HepG2 (cell line): ENCODE measurements at regions not wholly inside any gene's neighbourhood (a gene's known extent, or its start where the extent isn't known, plus 50 kb on each side); places are given as distances from the start of the nearest gene placed in this dataset.

Source experiments
- ATAC-seq: fragments of 200-7000 bp; cut with Tn5 transposase; 3 replicates; pipeline ENCODE4 v1.9.1; 2020; ENCODE audit warnings: mild to moderate bottlenecking, moderate library complexity
- BruUV-seq: library from RNA; stranded (reverse); fragments of 400-500 nt; replicated peaks from 2 replicates; lab custom pipeline; 2021; lab: Mats Ljungman, UMichigan
- CTCF ChIA-PET: fragments of 300-600 bp; formaldehyde crosslinking; extraction: SDS; loops from one replicate; lab custom pipeline; 2021; ENCODE audit warnings: low total read pairs, inconsistent platforms, low intra/inter-chr PET ratio; lab: Yijun Ruan, JAX
- POLR2A ChIA-PET: fragments of 350-600 bp; sonication (Branson Sonifier 250); formaldehyde crosslinking; loops from one replicate; lab custom pipeline; 2020; ENCODE audit warnings: antibody characterized with exemption, inconsistent platforms; lab: Yijun Ruan, JAX
- DNase-seq: peaks from one replicate; pipeline ENCODE4 v3.0.0-alpha.2; 2015; ENCODE audit warnings: low spot score
- FAIRE-seq: peaks from 3 replicates; lab custom pipeline; 2011; peaks lifted over from hg19 to GRCh38; lab: Jason Lieb, UNC
- H2AFZ ChIP-seq: one replicate; pipeline ENCODE4 v1.6.1; 2011; ENCODE audit warnings: low read length, inconsistent platforms
- H3K27ac ChIP-seq: fragments of 300-600 bp; 3 replicates; pipeline ENCODE4 v1.8.0; 2011; ENCODE audit warnings: mixed run types, mild to moderate bottlenecking, mixed read lengths, low read length, inconsistent platforms; ENCODE audit not compliant: insufficient read depth; ENCODE audit errors: extremely low read length
- H3K27me3 ChIP-seq, 2 experiments: fragments of 200-600 bp in 1 of 2; 2 replicates in 1 of 2; 3 replicates in 1 of 2; pipeline versions ENCODE4 v1.6.0 to v1.8.0; 2011; ENCODE audit warnings: low read length in 2 of 2, mild to moderate bottlenecking in 2 of 2, moderate library complexity in 2 of 2, inconsistent platforms in 1 of 2; ENCODE audit not compliant: insufficient read depth in 2 of 2, control insufficient read depth in 1 of 2
- H3K36me3 ChIP-seq, 2 experiments: fragments of 200-600 bp in 1 of 2; replicated peaks in 1 of 2; 2 replicates in 1 of 2; 3 replicates in 1 of 2; pipeline versions ENCODE4 v1.5.1 to v1.8.0; 2011; ENCODE audit warnings: low read length in 2 of 2, inconsistent platforms in 1 of 2; ENCODE audit not compliant: insufficient read depth in 2 of 2, control insufficient read depth in 1 of 2
- H3K4me1 ChIP-seq: 2 replicates; pipeline ENCODE4 v1.5.1; 2012; ENCODE audit warnings: low read length, inconsistent platforms; ENCODE audit not compliant: insufficient read depth
- H3K4me2 ChIP-seq: 2 replicates; pipeline ENCODE4 v1.6.0; 2011; ENCODE audit warnings: low read depth, low read length, inconsistent platforms
- H3K4me3 ChIP-seq, 3 experiments: fragments of 200-600 bp in 1 of 3; sonication (generic), shearing (Covaris generic) in 1 of 3; replicated peaks in 1 of 3; 2 replicates each; pipeline ENCODE4 v1.5.1; 2011 to 2016; ENCODE audit warnings: low read length in 3 of 3, inconsistent platforms in 2 of 3, low read depth in 2 of 3, mild to moderate bottlenecking in 2 of 3, control low read depth in 1 of 3, mixed read lengths in 1 of 3; ENCODE audit not compliant: insufficient read depth in 1 of 3
- H3K79me2 ChIP-seq: one replicate; pipeline ENCODE4 v1.6.1; 2011; ENCODE audit warnings: low read length, inconsistent platforms; ENCODE audit not compliant: insufficient read depth
- H3K9ac ChIP-seq: 2 replicates; pipeline ENCODE4 v1.6.0; 2011; ENCODE audit warnings: mild to moderate bottlenecking, low read depth, low read length, inconsistent platforms; ENCODE audit not compliant: insufficient read depth
- H3K9me3 ChIP-seq: 2 replicates; pipeline ENCODE4 v1.5.1; 2012; ENCODE audit warnings: mild to moderate bottlenecking, low read length
- H4K20me1 ChIP-seq: 2 replicates; pipeline ENCODE4 v1.6.0; 2011; ENCODE audit warnings: inconsistent platforms, mild to moderate bottlenecking, low read length, moderate library complexity; ENCODE audit not compliant: insufficient read depth
- FOSL2 ChIP-seq: sonication (generic); formaldehyde crosslinking; IDR thresholded peaks from 2 replicates; pipeline ENCODE4 v1.4.0; 2020; ENCODE audit warnings: missing genetic modification reagents
- HNRNPK ChIP-seq: fragments of 200-400 bp; formaldehyde crosslinking; IDR thresholded peaks from 2 replicates; pipeline ENCODE4 v1.6.1; 2018; ENCODE audit warnings: low read length, low read depth, moderate library complexity, mild to moderate bottlenecking; ENCODE audit not compliant: poor library complexity, severe bottlenecking
- KDM6A ChIP-seq: IDR thresholded peaks from 2 replicates; pipeline ENCODE4 v1.6.1; 2016; ENCODE audit warnings: low read depth
- NFE2L2 ChIP-seq: fragments of 150-350 bp; IDR thresholded peaks from 2 replicates; pipeline ENCODE4 v1.6.1; 2014; ENCODE audit warnings: low read length
- RARA ChIP-seq: IDR thresholded peaks from 2 replicates; pipeline ENCODE4 v1.6.1; 2016; ENCODE audit warnings: missing genetic modification reagents, missing compliant biosample characterization
- SALL1 ChIP-seq: sonication (generic); formaldehyde crosslinking; IDR thresholded peaks from 2 replicates; pipeline ENCODE4 v1.8.0; 2022; ENCODE audit warnings: mild to moderate bottlenecking, missing genetic modification reagents
- SCMH1 ChIP-seq: sonication (generic); formaldehyde crosslinking; IDR thresholded peaks from 2 replicates; pipeline ENCODE4 v1.9.0; 2021; ENCODE audit warnings: missing genetic modification reagents, mild to moderate bottlenecking, borderline replicate concordance
- SNAI1 ChIP-seq: sonication (generic); formaldehyde crosslinking; IDR thresholded peaks from 2 replicates; pipeline ENCODE4 v1.5.0; 2020; ENCODE audit warnings: mild to moderate bottlenecking, missing genetic modification reagents, borderline replicate concordance
- ZNF12 ChIP-seq: sonication (generic); formaldehyde crosslinking; IDR thresholded peaks from 2 replicates; pipeline ENCODE4 v1.5.0; 2020; ENCODE audit warnings: missing genetic modification reagents
- ZNF225 ChIP-seq: sonication (generic); formaldehyde crosslinking; IDR thresholded peaks from 2 replicates; pipeline ENCODE4 v1.4.0; 2020; ENCODE audit warnings: mild to moderate bottlenecking, missing genetic modification reagents
- ZNF30 ChIP-seq: sonication (generic); formaldehyde crosslinking; IDR thresholded peaks from 2 replicates; pipeline ENCODE4 v1.5.0; 2020; ENCODE audit warnings: mild to moderate bottlenecking, missing genetic modification reagents
- ZNF44 ChIP-seq: sonication (generic); formaldehyde crosslinking; IDR thresholded peaks from 2 replicates; pipeline ENCODE4 v1.5.1; 2020; ENCODE audit warnings: mild to moderate bottlenecking, missing genetic modification reagents
- ZNF441 ChIP-seq: sonication (generic); formaldehyde crosslinking; IDR thresholded peaks from 2 replicates; pipeline ENCODE4 v1.7.0; 2021; ENCODE audit warnings: missing genetic modification reagents, borderline replicate concordance
- ZNF839 ChIP-seq: sonication (generic); formaldehyde crosslinking; IDR thresholded peaks from 2 replicates; pipeline ENCODE4 v1.4.0; 2020; ENCODE audit warnings: missing genetic modification reagents, mild to moderate bottlenecking, borderline replicate concordance
- WGBS: methylation state at CpG from one replicate; pipeline ENCODE4 v1.1.6; 2017; ENCODE audit warnings: low lambda C conversion rate; 5-methylcytosine and 5-hydroxymethylcytosine counted together
- in situ Hi-C: cut with HindIII; loops from 2 replicates; pipeline ENCODE4 v1.10.0; 2017; ENCODE audit warnings: low pct_unique_long_range_greater_than_20kb; ENCODE audit not compliant: extremely low pct_ligation_motif_present
- intact Hi-C: fragments of 100-400 bp; cut with micrococcal nuclease; formaldehyde crosslinking; loops from one replicate; pipeline ENCODE4 v1.10.0; 2022; ENCODE audit not compliant: unreplicated experiment
- TF ChIP-seq, protein P1 (sequence below): sonication (generic); formaldehyde crosslinking; IDR thresholded peaks from 2 replicates; pipeline ENCODE4 v1.4.0; 2020; ENCODE audit warnings: missing genetic modification reagents
- TF ChIP-seq, protein P2 (sequence below): sonication (generic); formaldehyde crosslinking; IDR thresholded peaks from 2 replicates; pipeline ENCODE4 v1.9.0; 2021; ENCODE audit warnings: missing genetic modification reagents, mild to moderate bottlenecking, borderline replicate concordance
- TF ChIP-seq, protein P3 (sequence below): sonication (generic); formaldehyde crosslinking; IDR thresholded peaks from 2 replicates; pipeline ENCODE4 v1.5.0; 2020; ENCODE audit warnings: mild to moderate bottlenecking, missing genetic modification reagents, moderate library complexity

DNA sequence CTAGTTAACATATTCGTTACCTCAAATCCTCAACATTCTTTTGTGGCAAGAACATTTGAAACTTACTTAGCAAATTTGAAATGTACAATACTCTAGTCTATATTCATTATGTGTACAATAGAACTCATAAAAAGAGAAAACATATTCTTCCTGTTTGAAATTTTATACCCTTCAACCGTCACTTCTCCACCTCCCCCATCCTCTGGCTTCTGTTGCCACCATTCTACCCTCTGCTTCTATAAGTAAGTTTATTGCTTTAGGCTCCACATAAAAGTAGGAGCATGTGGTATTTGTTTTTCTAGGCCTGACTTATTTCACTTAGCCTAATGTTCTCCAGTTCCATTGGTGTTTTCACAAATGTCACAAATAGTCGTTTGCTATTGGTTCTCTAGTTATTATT, 205.3 kb downstream of the TENT5A start:
- H3K4me2 ChIP-seq: no peak overlapping the region
- BruUV-seq: no TSS peak
- DNase-seq (no peak), FAIRE-seq (no peak), ATAC-seq (no peak)
- H3K4me3 ChIP-seq: no peak overlapping the region
- ChIA-PET POLR2A (no interaction called here), CTCF (no interaction called here)
- TF ChIP-seq ZNF12 (CRISPR knock-in tag): no peak
- TF ChIP-seq, protein P1, sequence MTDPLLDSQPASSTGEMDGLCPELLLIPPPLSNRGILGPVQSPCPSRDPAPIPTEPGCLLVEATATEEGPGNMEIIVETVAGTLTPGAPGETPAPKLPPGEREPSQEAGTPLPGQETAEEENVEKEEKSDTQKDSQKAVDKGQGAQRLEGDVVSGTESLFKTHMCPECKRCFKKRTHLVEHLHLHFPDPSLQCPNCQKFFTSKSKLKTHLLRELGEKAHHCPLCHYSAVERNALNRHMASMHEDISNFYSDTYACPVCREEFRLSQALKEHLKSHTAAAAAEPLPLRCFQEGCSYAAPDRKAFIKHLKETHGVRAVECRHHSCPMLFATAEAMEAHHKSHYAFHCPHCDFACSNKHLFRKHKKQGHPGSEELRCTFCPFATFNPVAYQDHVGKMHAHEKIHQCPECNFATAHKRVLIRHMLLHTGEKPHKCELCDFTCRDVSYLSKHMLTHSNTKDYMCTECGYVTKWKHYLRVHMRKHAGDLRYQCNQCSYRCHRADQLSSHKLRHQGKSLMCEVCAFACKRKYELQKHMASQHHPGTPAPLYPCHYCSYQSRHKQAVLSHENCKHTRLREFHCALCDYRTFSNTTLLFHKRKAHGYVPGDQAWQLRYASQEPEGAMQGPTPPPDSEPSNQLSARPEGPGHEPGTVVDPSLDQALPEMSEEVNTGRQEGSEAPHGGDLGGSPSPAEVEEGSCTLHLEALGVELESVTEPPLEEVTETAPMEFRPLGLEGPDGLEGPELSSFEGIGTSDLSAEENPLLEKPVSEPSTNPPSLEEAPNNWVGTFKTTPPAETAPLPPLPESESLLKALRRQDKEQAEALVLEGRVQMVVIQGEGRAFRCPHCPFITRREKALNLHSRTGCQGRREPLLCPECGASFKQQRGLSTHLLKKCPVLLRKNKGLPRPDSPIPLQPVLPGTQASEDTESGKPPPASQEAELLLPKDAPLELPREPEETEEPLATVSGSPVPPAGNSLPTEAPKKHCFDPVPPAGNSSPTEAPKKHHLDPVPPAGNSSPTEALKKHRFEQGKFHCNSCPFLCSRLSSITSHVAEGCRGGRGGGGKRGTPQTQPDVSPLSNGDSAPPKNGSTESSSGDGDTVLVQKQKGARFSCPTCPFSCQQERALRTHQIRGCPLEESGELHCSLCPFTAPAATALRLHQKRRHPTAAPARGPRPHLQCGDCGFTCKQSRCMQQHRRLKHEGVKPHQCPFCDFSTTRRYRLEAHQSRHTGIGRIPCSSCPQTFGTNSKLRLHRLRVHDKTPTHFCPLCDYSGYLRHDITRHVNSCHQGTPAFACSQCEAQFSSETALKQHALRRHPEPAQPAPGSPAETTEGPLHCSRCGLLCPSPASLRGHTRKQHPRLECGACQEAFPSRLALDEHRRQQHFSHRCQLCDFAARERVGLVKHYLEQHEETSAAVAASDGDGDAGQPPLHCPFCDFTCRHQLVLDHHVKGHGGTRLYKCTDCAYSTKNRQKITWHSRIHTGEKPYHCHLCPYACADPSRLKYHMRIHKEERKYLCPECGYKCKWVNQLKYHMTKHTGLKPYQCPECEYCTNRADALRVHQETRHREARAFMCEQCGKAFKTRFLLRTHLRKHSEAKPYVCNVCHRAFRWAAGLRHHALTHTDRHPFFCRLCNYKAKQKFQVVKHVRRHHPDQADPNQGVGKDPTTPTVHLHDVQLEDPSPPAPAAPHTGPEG (CRISPR knock-in tag): no peak
- TF ChIP-seq HNRNPK: no peak
- TF ChIP-seq ZNF839 (CRISPR knock-in tag): no peak
- TF ChIP-seq NFE2L2: no peak
- TF ChIP-seq ZNF44: no peak
- no peak for TF ChIP-seq FOSL2
- no peak for TF ChIP-seq SALL1
- no peak for TF ChIP-seq SCMH1 (CRISPR knock-in tag)
- TF ChIP-seq ZNF30: no peak
- no peak for TF ChIP-seq RARA (CRISPR knock-in tag)
- TF ChIP-seq, protein P2, sequence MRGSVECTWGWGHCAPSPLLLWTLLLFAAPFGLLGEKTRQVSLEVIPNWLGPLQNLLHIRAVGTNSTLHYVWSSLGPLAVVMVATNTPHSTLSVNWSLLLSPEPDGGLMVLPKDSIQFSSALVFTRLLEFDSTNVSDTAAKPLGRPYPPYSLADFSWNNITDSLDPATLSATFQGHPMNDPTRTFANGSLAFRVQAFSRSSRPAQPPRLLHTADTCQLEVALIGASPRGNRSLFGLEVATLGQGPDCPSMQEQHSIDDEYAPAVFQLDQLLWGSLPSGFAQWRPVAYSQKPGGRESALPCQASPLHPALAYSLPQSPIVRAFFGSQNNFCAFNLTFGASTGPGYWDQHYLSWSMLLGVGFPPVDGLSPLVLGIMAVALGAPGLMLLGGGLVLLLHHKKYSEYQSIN (CRISPR knock-in tag): no peak
- no peak for TF ChIP-seq KDM6A (CRISPR knock-in tag)
- no peak for TF ChIP-seq ZNF441 (CRISPR knock-in tag)
- TF ChIP-seq SNAI1: no peak
- TF ChIP-seq, protein P3, sequence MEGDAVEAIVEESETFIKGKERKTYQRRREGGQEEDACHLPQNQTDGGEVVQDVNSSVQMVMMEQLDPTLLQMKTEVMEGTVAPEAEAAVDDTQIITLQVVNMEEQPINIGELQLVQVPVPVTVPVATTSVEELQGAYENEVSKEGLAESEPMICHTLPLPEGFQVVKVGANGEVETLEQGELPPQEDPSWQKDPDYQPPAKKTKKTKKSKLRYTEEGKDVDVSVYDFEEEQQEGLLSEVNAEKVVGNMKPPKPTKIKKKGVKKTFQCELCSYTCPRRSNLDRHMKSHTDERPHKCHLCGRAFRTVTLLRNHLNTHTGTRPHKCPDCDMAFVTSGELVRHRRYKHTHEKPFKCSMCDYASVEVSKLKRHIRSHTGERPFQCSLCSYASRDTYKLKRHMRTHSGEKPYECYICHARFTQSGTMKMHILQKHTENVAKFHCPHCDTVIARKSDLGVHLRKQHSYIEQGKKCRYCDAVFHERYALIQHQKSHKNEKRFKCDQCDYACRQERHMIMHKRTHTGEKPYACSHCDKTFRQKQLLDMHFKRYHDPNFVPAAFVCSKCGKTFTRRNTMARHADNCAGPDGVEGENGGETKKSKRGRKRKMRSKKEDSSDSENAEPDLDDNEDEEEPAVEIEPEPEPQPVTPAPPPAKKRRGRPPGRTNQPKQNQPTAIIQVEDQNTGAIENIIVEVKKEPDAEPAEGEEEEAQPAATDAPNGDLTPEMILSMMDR (CRISPR knock-in tag): no peak
- no peak for TF ChIP-seq ZNF225 (CRISPR knock-in tag)
- H3K4me1 ChIP-seq: no peaks in the 10 kb centered on the region
- no peaks in the 10 kb centered on the region for H3K36me3 ChIP-seq
- H3K27me3 ChIP-seq: no peaks in the 10 kb centered on the region
- H3K9me3 ChIP-seq: no peaks in the 10 kb centered on the region
- no peaks in the 10 kb centered on the region for H3K79me2 ChIP-seq
- no peaks in the 10 kb centered on the region for H4K20me1 ChIP-seq
- no peak overlapping the region for H3K9ac ChIP-seq
- H3K27ac ChIP-seq: no peak overlapping the region
- intact Hi-C loops (no loop called here), in situ Hi-C loops (no loop called here)
- 46% methylated on average over 3 of the region's 3 CpGs for WGBS
- H2AFZ ChIP-seq: no peak overlapping the region
